ENCODE measurements at regions not wholly inside any gene's neighbourhood (a gene's known extent, or its start where the extent isn't known, plus 50 kb on each side); places are given as distances from the start of the nearest gene placed in this dataset.

GRCh38 chr2:35932276-35932963, 423.2 kb upstream of the CRIM1 start:
- DNase-seq (ENCODE audit: extremely low spot score, unreplicated experiment): no peak
- Mint-ChIP-seq H3K9me3 (no peaks in the 10 kb centered on the region), H3K4me3 (no peak overlapping the region), H3K4me1 (ENCODE audit: unreplicated experiment) (no peaks in the 10 kb centered on the region), H3K27me3 (peaks cover 3% of the 10 kb centered on the region), H3K36me3 (no peaks in the 10 kb centered on the region), H3K27ac (no peak overlapping the region)
- TF ChIP-seq CTCF (conservative IDR thresholded peaks at IDR 0.05): no peak

DNA sequence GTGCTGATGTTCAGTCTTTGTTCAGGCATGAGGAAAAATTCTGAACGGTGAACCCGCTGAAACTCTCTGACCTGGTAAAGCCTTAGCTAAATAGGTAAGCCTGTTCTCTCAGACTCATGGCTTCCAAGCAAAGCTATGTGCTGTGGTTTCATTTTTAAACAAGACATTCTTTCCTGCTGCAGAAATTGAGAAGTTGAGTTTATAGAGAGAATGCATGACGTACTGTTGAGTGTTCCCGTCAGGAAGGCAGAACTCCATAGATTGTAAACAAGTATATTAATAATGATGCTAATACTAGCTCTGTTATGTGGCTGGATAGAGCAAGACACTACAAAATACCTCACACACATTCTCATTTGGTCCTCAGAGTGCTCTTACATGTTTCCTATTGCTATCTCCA, 424.0 kb upstream of the CRIM1 start:
- Mint-ChIP-seq H3K36me3 (no peaks in the 10 kb centered on the region), H3K27ac (no peak overlapping the region), H3K27me3 (peaks cover 3% of the 10 kb centered on the region), H3K9me3 (no peaks in the 10 kb centered on the region), H3K4me1 (ENCODE audit: unreplicated experiment) (no peaks in the 10 kb centered on the region), H3K4me3 (no peak overlapping the region)
- no peak for DNase-seq (ENCODE audit: extremely low spot score, unreplicated experiment)
- no peak for TF ChIP-seq CTCF (conservative IDR thresholded peaks at IDR 0.05)

DNA sequence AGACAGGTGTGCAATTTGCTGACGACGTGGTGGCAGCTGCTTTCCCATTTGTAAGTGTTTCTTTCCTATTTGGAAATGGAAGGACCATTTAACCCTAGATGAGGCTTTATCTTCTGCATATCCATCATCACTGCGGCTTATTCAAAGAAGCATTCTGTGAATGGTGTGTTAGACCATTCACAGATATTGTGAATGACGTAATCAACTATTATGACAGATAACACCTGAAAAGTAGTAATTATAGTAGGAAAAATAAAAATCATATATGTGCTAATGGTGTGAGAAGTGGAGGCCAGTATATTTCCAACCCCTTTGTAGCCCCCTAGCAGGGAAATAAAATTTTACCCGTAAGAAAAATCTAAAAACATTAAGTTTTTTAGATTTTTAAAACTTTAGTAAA, 424.5 kb upstream of the CRIM1 start:
- H3K4me3 Mint-ChIP-seq: no peak overlapping the region
- H3K27me3 Mint-ChIP-seq: peaks cover 3% of the 10 kb centered on the region
- no peaks in the 10 kb centered on the region for H3K4me1 Mint-ChIP-seq (ENCODE audit: unreplicated experiment)
- no peaks in the 10 kb centered on the region for H3K9me3 Mint-ChIP-seq
- DNase-seq (ENCODE audit: extremely low spot score, unreplicated experiment): no peak
- no peaks in the 10 kb centered on the region for H3K36me3 Mint-ChIP-seq
- H3K27ac Mint-ChIP-seq: no peak overlapping the region
- no peak for TF ChIP-seq CTCF (conservative IDR thresholded peaks at IDR 0.05)

GRCh38 chr2:35929551-35929950, 426.0 kb upstream of the CRIM1 start:
- Mint-ChIP-seq H3K4me1 (ENCODE audit: unreplicated experiment) (peaks cover 10% of the 10 kb centered on the region), H3K27ac (no peak overlapping the region), H3K36me3 (no peaks in the 10 kb centered on the region), H3K9me3 (no peaks in the 10 kb centered on the region), H3K4me3 (no peak overlapping the region), H3K27me3 (peaks cover 3% of the 10 kb centered on the region)
- no peak for TF ChIP-seq CTCF (conservative IDR thresholded peaks at IDR 0.05)
- DNase-seq (ENCODE audit: extremely low spot score, unreplicated experiment): no peak

DNA sequence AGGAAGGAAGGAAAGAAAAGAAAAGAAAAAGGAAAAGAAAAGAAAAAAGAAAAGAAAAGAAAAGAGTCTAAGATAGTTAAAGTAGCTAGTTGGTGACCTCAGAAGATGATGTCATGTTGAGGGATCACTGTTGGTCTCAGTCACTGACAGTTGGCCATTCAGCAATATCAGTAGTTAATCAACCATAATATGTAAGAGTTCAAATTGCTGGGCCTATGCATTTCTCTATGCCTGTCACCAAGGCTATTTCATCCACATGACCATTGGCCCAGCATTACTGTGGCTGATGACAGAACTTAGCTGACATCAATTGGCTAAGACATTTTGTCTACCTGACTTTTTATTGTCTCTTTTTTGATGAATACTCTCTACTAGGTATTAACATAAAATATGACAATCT, 435.5 kb upstream of the CRIM1 start:
- H3K27ac Mint-ChIP-seq: no peak overlapping the region

More for the DNA sequence above, 435.5 kb upstream of the CRIM1 start:
- TF ChIP-seq CTCF (conservative IDR thresholded peaks at IDR 0.05): no peak
- H3K27me3 Mint-ChIP-seq: no peaks in the 10 kb centered on the region
- DNase-seq (ENCODE audit: extremely low spot score, unreplicated experiment): no peak
- H3K4me3 Mint-ChIP-seq: no peak overlapping the region
- H3K36me3 Mint-ChIP-seq: no peaks in the 10 kb centered on the region
- peaks cover 6% of the 10 kb centered on the region for H3K4me1 Mint-ChIP-seq (ENCODE audit: unreplicated experiment)
- no peaks in the 10 kb centered on the region for H3K9me3 Mint-ChIP-seq
